Thoracic aorta (tissue), 2 donors: ENCODE measurements at regions not wholly inside any gene's neighbourhood (a gene's known extent, or its start where the extent isn't known, plus 50 kb on each side); places are given as distances from the start of the nearest gene placed in this dataset.

Source experiments
- ATAC-seq: fragments of 150-250 bp; one replicate; pipeline ENCODE4 v1.8.0; 2017; ENCODE audit warnings: low read depth; ENCODE audit not compliant: insufficient number of reproducible peaks, low FRiP score
- DNase-seq: peaks from one replicate; pipeline ENCODE4 v3.0.0-alpha.2; 2020; ENCODE audit warnings: low spot score
- H3K27ac ChIP-seq, 2 donors: fragments of 200-600 bp; sonication (generic); 1 replicate in 1 of 2; 2 replicates in 1 of 2; pipeline ENCODE4 v1.5.1; 2016; ENCODE audit warnings: mild to moderate bottlenecking in 2 of 2, moderate library complexity in 2 of 2
- H3K27me3 ChIP-seq: fragments of 200-600 bp; sonication (generic); replicated peaks from 2 replicates; pipeline ENCODE4 v1.6.0; 2016; ENCODE audit warnings: mild to moderate bottlenecking; ENCODE audit not compliant: insufficient read depth
- H3K36me3 ChIP-seq: fragments of 200-600 bp; sonication (generic); one replicate; pipeline ENCODE4 v1.5.1; 2016
- H3K4me1 ChIP-seq, 2 donors: fragments of 200-600 bp; sonication (generic); 1 replicate in 1 of 2; 2 replicates in 1 of 2; pipeline versions ENCODE4 v1.5.1 to v1.6.0; 2016; ENCODE audit warnings: low read depth in 2 of 2, mild to moderate bottlenecking in 1 of 2; ENCODE audit not compliant: control insufficient read depth in 1 of 2
- H3K4me3 ChIP-seq: fragments of 200-600 bp; sonication (generic); 2 replicates; pipeline ENCODE4 v1.5.1; 2016; ENCODE audit warnings: mild to moderate bottlenecking
- H3K9me3 ChIP-seq: fragments of 200-600 bp; sonication (generic); 2 replicates; pipeline ENCODE4 v1.5.1; 2016
- TF ChIP-seq, protein P1 (sequence below): fragments of 200-600 bp; sonication (generic); IDR thresholded peaks from one replicate; pipeline ENCODE4 v1.5.1; 2019; ENCODE audit warnings: antibody characterized with exemption

DNA sequence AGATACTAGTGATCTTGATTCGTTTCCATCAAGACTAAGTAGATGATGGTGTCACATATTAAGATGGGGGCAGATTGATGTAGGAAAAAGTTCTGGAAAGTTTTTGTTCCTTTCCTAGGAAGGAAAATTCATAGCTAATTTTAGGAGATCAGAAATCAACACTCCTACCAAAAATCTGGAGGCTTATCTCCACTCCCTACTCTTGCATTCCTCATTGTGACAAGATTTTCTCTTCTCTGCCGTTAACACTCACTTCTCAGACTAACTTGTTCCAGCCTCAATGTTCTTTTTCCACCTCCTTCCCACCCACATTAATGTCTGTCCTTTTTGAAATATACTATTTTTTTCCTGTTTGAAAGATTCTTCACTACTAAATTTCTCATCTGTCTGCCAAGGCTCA is 851.9 kb upstream of the GHITM start:
- H3K4me3 ChIP-seq: no peak overlapping the region
- ATAC-seq: no peak

DNA sequence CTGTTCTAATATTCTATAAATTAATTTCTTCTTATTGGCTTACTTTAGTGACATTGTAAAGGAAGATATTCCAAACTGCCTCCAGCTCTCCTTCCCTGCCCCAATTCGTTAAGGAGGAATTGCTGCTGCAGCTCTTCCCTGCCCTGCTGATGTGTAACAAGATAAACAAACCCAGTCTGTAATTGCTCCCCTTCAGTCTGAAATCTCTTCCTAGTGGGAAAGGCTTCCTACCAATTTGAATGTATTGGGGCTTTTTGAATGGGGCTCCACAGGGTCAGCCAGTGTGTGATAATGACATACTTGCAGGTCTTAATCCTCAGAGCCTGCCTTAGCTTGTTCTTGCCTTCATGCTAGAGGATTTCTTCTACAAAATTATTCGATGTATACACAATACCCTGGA is 849.9 kb upstream of the GHITM start:
- DNase-seq (no peak), ATAC-seq (no peak)
- no peaks in the 10 kb centered on the region for H3K27me3 ChIP-seq
- no peaks in the 10 kb centered on the region for H3K36me3 ChIP-seq
- H3K4me1 ChIP-seq: no peaks in the 10 kb centered on the region
- no peaks in the 10 kb centered on the region for H3K9me3 ChIP-seq
- H3K4me3 ChIP-seq: no peak overlapping the region
- H3K27ac ChIP-seq: no peak overlapping the region
- TF ChIP-seq, protein P1, sequence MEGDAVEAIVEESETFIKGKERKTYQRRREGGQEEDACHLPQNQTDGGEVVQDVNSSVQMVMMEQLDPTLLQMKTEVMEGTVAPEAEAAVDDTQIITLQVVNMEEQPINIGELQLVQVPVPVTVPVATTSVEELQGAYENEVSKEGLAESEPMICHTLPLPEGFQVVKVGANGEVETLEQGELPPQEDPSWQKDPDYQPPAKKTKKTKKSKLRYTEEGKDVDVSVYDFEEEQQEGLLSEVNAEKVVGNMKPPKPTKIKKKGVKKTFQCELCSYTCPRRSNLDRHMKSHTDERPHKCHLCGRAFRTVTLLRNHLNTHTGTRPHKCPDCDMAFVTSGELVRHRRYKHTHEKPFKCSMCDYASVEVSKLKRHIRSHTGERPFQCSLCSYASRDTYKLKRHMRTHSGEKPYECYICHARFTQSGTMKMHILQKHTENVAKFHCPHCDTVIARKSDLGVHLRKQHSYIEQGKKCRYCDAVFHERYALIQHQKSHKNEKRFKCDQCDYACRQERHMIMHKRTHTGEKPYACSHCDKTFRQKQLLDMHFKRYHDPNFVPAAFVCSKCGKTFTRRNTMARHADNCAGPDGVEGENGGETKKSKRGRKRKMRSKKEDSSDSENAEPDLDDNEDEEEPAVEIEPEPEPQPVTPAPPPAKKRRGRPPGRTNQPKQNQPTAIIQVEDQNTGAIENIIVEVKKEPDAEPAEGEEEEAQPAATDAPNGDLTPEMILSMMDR: no peak

More for the DNA sequence above, 851.9 kb upstream of the GHITM start:
- DNase-seq: no peak
- H3K27ac ChIP-seq: no peak overlapping the region
- H3K36me3 ChIP-seq: no peaks in the 10 kb centered on the region
- TF ChIP-seq, protein P1: no peak
- H3K9me3 ChIP-seq: no peaks in the 10 kb centered on the region
- no peaks in the 10 kb centered on the region for H3K27me3 ChIP-seq
- H3K4me1 ChIP-seq: no peaks in the 10 kb centered on the region

DNA sequence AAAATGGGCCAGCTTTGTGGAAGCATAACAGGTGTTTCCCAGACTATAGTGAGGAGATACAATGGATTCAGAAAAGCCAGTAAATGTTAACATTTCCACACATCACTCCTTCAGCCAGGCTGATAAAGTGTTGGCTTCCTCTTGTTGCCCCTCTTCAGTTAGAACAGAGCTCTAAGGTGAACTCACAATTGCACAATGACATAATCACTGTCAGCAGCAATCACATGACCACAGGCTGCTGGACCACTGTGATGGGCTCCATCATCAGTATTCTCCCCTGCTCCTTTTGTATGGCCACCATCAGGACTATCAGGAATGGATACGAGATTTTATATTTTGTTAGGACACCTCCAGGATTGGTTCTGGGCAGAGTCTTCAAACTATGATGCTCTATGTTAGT is 849.4 kb upstream of the GHITM start:
- Histone ChIP-seq H3K36me3 (no peaks in the 10 kb centered on the region), H3K4me3 (no peak overlapping the region), H3K9me3 (no peaks in the 10 kb centered on the region), H3K27me3 (no peaks in the 10 kb centered on the region), H3K4me1 (no peaks in the 10 kb centered on the region), H3K27ac (no peak overlapping the region)
- ATAC-seq (no peak), DNase-seq (no peak)
- TF ChIP-seq, protein P1: no peak

DNA sequence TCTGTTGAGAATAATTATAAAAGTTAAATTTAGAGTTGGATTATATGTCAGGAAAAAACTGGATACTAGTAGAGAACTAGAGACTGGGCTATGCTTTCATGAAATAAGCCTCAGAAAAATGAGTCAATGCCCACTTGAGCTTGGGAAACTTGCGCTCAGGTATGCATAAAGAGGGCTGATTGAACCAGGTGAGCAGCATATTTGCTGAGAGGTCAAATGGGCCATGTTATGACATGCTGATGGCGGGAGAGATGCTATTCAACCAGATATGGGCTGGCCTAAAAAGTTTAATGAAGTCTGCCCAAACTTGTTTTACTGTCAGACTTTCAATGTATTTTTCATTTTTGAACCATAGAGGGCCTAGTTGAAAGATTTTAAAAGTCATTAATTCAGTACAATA is 837.6 kb upstream of the GHITM start:
- H3K27me3 ChIP-seq: no peaks in the 10 kb centered on the region
- no peaks in the 10 kb centered on the region for H3K4me1 ChIP-seq
- H3K27ac ChIP-seq: no peak overlapping the region
- H3K4me3 ChIP-seq: no peak overlapping the region
- TF ChIP-seq, protein P1: no peak
- no peak for ATAC-seq
- H3K36me3 ChIP-seq: no peaks in the 10 kb centered on the region
- no peak for DNase-seq
- no peaks in the 10 kb centered on the region for H3K9me3 ChIP-seq

DNA sequence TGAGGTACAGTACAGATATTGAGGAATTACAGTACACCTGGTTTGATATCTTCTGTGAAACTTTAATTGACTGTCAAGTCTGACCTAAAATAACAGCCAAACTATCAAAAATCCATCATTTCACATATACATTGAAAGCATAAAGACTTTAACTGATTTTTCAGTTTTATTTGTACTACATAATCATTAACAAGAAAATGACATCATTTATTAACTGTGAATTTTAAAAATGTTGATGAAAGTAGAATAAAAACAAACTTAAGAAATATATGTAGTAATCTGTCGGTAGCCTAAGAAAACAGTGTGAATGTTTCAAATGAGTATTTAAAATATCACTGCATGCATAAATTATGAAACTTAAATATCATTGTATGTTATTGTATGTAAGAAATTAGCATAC is 836.7 kb upstream of the GHITM start:
- no peak for DNase-seq
- H3K4me3 ChIP-seq: no peak overlapping the region
- no peaks in the 10 kb centered on the region for H3K9me3 ChIP-seq
- TF ChIP-seq, protein P1: no peak
- H3K36me3 ChIP-seq: no peaks in the 10 kb centered on the region
- H3K27ac ChIP-seq: no peak overlapping the region
- no peak for ATAC-seq
- H3K4me1 ChIP-seq: no peaks in the 10 kb centered on the region
- no peaks in the 10 kb centered on the region for H3K27me3 ChIP-seq
